HCT116 (cell line): ENCODE measurements at regions not wholly inside any gene's neighbourhood (a gene's known extent, or its start where the extent isn't known, plus 50 kb on each side); places are given as distances from the start of the nearest gene placed in this dataset.

ENCODE experiments used
- CEBPB ChIP-seq: IDR thresholded peaks from 2 replicates; pipeline ENCODE4 v1.6.1; 2012; ENCODE audit warnings: low read depth
- EZH2 ChIP-seq: fragments of 200-600 bp; sonication (generic); IDR thresholded peaks from 2 replicates; pipeline ENCODE4 v1.6.1; 2017; ENCODE audit warnings: antibody characterized with exemption, mixed run types
- POLR2A ChIP-seq: IDR thresholded peaks from 2 replicates; pipeline ENCODE4 v1.7.0; 2011; ENCODE audit warnings: borderline replicate concordance; ENCODE audit not compliant: insufficient read depth, insufficient read length; ENCODE audit errors: extremely low read depth
- TF ChIP-seq, protein P1 (sequence below): IDR thresholded peaks from 2 replicates; pipeline ENCODE4 v1.6.1; 2012

DNA sequence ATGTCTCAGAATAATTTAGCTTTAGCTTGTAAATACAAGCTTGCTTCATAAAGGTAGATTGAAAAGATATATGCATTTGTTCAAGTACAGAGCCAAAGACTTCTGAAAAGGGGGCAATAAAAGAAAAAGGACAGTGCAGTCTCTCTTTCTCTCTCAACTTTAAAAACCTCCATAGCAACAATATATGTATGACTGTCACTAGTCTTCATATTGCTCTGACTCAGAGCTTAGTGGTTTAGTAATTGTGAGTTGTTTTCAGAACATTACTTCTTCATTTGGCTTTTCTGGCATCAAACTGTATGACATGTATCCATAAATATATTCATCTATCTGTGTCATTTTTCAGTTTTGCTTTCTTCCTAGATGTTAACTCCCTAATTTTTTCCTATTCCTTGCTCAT is 194.6 kb upstream of the KIF2A start:
- no peak for TF ChIP-seq EZH2
- no peak for TF ChIP-seq CEBPB
- TF ChIP-seq POLR2A: no peak
- TF ChIP-seq, protein P1, sequence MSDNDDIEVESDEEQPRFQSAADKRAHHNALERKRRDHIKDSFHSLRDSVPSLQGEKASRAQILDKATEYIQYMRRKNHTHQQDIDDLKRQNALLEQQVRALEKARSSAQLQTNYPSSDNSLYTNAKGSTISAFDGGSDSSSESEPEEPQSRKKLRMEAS: no peak
